MV-4-11 (cell line): ENCODE measurements at regions not wholly inside any gene's neighbourhood (a gene's known extent, or its start where the extent isn't known, plus 50 kb on each side); places are given as distances from the start of the nearest gene placed in this dataset.
"Not testable (repeated sequence)": the region's sequence is repeated elsewhere in the genome, so short reads cannot be mapped to it uniquely, and the experiment has no call there.

Experiments used
- DNase-seq: peaks from one replicate; lab custom pipeline; 2025; lab: John Stamatoyannopoulos, UW

GRCh38 chr15:24505216-24505615, 170.4 kb upstream of the NPAP1 start:
- not testable (repeated sequence) for DNase-seq

- not testable (repeated sequence) for DNase-seq
Observed at GRCh38 chr15:24509714-24510113, 165.9 kb upstream of the NPAP1 start.

GRCh38 chr15:24511598-24511997, 164.0 kb upstream of the NPAP1 start:
- not testable (repeated sequence) for DNase-seq

GRCh38 chr15:24518772-24519171, 156.8 kb upstream of the NPAP1 start:
- not testable (repeated sequence) for DNase-seq

GRCh38 chr15:24531235-24531634, 144.3 kb upstream of the NPAP1 start:
- DNase-seq = not testable (repeated sequence)

- DNase-seq = not testable (repeated sequence)
Observed at GRCh38 chr15:24534032-24534431, 141.5 kb upstream of the NPAP1 start.

GRCh38 chr15:24557281-24557680, 118.3 kb upstream of the NPAP1 start:
- not testable (repeated sequence) for DNase-seq

- DNase-seq = no peak
Observed at GRCh38 chr15:24607636-24608035, 67.9 kb upstream of the NPAP1 start.

- no peak for DNase-seq
Observed at GRCh38 chr15:24617646-24618045, 57.9 kb upstream of the NPAP1 start.

GRCh38 chr15:24621630-24622215, 53.9 kb upstream of the NPAP1 start:
- no peak for DNase-seq
